ENCODE measurements at regions not wholly inside any gene's neighbourhood (a gene's known extent, or its start where the extent isn't known, plus 50 kb on each side); places are given as distances from the start of the nearest gene placed in this dataset.

DNA sequence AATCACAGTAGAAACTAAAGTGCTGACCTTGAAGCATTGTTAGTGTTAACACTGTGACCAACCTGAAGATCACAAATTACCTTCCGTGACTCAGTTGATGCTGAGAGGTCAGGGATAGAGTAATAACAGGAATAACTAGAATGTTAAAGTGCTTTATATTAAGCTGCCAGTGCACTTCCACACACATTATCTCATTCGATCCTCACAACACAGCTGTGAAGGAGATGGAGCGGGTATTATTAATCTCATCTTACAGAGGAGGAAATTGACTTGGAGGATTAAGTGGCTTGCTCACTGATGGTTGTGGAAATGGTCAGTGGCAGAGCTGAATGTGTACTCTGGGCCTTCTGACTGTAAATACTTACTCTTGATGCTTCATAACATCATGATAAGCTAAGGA, 252.5 kb upstream of the DMRT1 start:
- no peaks in the 10 kb centered on the region for H3K36me3 ChIP-seq (replicated peaks; ENCODE audit: control insufficient read depth, insufficient read depth, low read length)
- H3K27me3 ChIP-seq (ENCODE audit: control insufficient read depth, insufficient read depth, low read length), result no peaks in the 10 kb centered on the region
- no peak for DNase-seq
- no peak overlapping the region for H3K4me3 ChIP-seq (ENCODE audit: insufficient read depth, low read depth, low read length)

DNA sequence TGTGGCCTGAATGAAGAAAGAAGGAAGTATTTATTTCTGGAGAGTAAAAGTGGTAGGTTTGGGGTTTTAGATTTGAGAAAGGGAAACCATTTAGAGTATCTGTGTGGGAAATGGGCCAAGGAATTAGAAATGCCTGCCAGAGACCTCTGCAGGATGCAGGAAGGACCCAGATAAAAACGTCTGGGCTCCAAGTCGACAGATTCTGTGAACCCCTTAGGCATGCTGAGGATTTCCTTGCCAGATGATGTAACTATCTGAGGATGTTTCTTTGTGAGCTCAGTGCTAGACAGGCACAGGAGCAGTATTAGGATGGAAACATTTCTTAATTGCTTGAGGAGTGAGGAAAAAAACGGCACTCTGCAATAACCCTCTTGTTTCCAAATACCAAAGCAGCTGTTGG, 251.8 kb upstream of the DMRT1 start:
- H3K36me3 ChIP-seq (replicated peaks; ENCODE audit: control insufficient read depth, insufficient read depth, low read length), result no peaks in the 10 kb centered on the region
- H3K4me3 ChIP-seq (ENCODE audit: insufficient read depth, low read depth, low read length), result no peak overlapping the region
- DNase-seq, result no peak
- no peaks in the 10 kb centered on the region for H3K27me3 ChIP-seq (ENCODE audit: control insufficient read depth, insufficient read depth, low read length)

DNA sequence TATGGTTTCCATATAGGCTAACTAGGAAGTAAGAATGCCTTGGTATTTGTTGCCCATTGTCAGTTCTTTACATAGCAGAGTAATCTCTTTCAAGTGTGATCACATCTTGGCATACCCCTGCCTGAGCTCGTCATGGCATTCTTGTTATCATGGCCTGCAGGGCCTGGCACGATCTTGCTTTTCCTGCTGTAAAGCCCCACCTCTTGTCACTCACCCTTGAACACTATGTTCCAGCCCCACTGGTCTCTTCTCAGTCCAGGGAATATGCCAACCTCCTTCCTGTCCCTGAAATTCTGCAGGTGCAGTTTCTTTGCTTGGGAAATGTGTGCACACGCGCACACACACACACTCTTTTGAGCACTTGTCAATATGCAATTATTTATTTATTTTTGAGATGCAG, 250.2 kb upstream of the DMRT1 start:
- no peak overlapping the region for H3K4me3 ChIP-seq (ENCODE audit: insufficient read depth, low read depth, low read length)
- H3K36me3 ChIP-seq (replicated peaks; ENCODE audit: control insufficient read depth, insufficient read depth, low read length), result no peaks in the 10 kb centered on the region
- H3K27me3 ChIP-seq (ENCODE audit: control insufficient read depth, insufficient read depth, low read length), result no peaks in the 10 kb centered on the region
- DNase-seq, result no peak

DNA sequence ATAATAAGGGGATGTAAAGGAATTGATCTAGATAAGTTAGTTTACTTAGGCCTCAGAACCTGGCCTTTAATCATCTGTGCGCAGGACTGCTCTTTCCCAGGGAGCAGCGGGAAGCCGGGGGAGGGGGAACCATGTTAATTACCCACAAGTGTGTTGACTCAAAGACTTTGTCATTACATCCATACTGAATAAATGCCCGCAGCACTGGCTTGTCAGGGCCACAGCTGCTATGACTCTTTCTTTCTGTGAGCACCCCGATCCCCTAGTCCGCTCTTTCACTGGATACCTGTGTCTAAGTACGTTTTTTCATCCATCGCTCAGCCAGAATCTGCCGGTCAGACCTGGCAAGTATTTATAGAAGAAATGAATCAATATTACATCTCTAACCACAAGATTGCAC, 249.3 kb upstream of the DMRT1 start:
- no peak for DNase-seq
- no peaks in the 10 kb centered on the region for H3K27me3 ChIP-seq (ENCODE audit: control insufficient read depth, insufficient read depth, low read length)
- H3K36me3 ChIP-seq (replicated peaks; ENCODE audit: control insufficient read depth, insufficient read depth, low read length), result no peaks in the 10 kb centered on the region
- no peak overlapping the region for H3K4me3 ChIP-seq (ENCODE audit: insufficient read depth, low read depth, low read length)

DNA sequence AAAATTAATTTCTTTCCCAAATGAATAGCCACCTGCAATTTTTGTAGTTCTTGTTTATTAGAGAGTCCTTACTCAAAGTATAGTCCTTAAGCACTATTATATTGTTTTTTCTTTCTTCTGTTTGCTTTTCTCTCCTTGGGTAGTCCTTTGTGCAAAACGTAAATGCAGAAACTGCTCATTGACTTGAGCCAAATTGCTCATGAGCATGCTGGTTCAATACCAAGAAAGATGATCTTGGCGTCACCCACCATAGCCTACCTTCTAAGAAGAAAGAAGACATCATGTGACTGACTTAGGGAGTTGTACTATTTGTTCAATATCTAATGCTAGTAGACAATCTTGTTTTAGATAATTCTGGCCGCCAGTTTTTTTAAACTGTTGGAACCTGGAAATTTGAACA, 248.8 kb upstream of the DMRT1 start:
- Histone ChIP-seq H3K36me3 (replicated peaks; ENCODE audit: control insufficient read depth, insufficient read depth, low read length) (no peaks in the 10 kb centered on the region), H3K27me3 (ENCODE audit: control insufficient read depth, insufficient read depth, low read length) (no peaks in the 10 kb centered on the region), H3K4me3 (ENCODE audit: insufficient read depth, low read depth, low read length) (no peak overlapping the region)
- DNase-seq, result no peak

DNA sequence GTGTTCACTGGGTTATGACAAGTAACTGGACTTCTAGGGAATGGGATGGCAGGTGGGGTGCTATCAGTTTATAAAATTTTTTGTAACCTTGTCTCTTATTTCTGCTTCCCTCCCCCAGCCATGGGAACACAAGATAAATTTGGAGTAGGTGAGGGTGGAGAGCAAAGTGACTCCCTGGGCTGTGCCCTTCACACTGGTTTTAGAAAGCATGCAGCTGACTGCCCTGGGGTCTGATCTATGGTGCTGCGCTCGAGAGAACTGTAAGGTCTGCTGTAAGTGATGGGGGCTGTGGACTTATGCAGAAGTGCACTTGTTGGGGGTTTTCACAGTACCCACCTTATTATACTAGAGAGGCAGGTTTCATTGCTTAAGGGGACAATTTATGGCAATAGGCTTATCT, 247.7 kb upstream of the DMRT1 start:
- Histone ChIP-seq H3K36me3 (replicated peaks; ENCODE audit: control insufficient read depth, insufficient read depth, low read length) (no peaks in the 10 kb centered on the region), H3K4me3 (ENCODE audit: insufficient read depth, low read depth, low read length) (no peak overlapping the region), H3K27me3 (ENCODE audit: control insufficient read depth, insufficient read depth, low read length) (no peaks in the 10 kb centered on the region)
- no peak for DNase-seq

DNA sequence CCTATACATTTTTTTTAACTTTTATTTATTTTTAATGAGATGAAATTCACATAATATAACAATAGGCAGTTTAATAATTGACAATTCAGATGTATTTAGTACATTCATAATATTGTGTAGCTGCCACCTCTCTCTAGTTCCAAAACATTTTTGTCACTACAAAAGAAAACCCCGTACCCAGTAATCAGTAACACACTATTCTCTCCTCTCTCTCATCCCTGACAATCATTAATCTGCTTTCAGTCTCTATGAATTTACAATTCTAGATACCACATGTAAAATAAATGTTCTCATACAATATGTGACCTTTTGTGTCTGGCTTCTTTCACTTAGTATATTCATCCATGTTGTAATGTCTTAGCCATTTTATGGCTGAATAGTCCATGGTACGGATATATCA, 244.8 kb upstream of the DMRT1 start:
- DNase-seq, result no peak
- Histone ChIP-seq H3K36me3 (replicated peaks; ENCODE audit: control insufficient read depth, insufficient read depth, low read length) (no peaks in the 10 kb centered on the region), H3K27me3 (ENCODE audit: control insufficient read depth, insufficient read depth, low read length) (no peaks in the 10 kb centered on the region), H3K4me3 (ENCODE audit: insufficient read depth, low read depth, low read length) (no peak overlapping the region)

DNA sequence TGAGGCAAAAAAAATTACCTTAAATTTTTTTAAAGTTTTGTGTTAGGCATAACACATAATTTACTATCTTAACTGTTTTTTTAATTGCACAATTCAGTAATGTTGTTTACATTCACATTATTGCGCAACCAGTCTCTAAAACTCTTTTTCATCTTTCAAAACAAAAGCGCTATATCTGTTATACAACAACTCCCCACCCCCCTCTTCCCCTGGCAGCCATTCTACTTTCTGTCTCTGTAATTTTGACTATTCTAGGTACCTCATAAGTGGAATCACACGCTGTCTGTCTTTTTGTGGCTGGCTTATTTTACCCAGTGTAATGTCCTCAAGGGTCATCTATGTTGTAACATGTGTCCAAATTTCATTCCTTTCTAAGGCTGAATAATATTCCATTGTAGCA, 241.5 kb upstream of the DMRT1 start:
- no peak for DNase-seq
- Histone ChIP-seq H3K27me3 (ENCODE audit: control insufficient read depth, insufficient read depth, low read length) (no peaks in the 10 kb centered on the region), H3K4me3 (ENCODE audit: insufficient read depth, low read depth, low read length) (no peak overlapping the region), H3K36me3 (replicated peaks; ENCODE audit: control insufficient read depth, insufficient read depth, low read length) (no peaks in the 10 kb centered on the region)

DNA sequence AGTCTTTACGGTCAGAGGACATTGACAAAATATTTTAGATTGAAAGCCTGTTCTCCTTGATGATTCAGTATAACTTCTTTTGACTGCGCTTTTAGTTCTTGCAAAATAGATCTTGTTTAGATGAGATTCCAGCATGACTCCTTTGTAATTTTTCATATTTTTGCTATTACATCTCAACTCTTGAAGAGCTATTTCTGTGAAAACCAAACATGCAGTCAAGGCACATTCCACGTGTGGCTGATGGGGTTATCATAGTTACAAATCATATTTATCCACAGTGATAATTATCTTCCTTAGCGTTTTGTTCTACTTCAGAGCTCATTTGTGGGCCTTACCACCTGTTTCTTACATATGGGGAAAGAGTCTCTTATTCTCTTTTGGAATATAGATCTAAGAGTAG, 238.8 kb upstream of the DMRT1 start:
- no peak for DNase-seq
- Histone ChIP-seq H3K4me3 (ENCODE audit: insufficient read depth, low read depth, low read length) (no peak overlapping the region), H3K36me3 (replicated peaks; ENCODE audit: control insufficient read depth, insufficient read depth, low read length) (no peaks in the 10 kb centered on the region), H3K27me3 (ENCODE audit: control insufficient read depth, insufficient read depth, low read length) (no peaks in the 10 kb centered on the region)

DNA sequence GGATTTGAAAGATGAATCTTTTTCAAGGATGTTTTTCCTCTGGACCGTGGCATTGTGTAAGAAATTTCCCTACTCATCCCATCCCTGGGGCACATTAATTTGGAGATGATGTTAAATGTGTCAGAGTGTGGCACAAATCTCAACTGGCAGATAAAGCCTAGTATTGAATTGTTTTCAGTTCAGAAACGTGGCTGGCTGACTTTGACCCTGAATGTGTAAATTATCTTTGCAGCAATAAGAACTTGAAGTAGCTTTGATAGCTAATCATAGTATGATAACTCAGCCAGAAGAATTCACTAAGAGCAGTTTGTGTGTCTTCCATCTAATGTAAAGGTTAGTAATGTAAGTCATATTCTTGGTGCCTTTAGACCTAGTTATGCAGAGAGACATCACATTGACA, 238.4 kb upstream of the DMRT1 start:
- H3K27me3 ChIP-seq (ENCODE audit: control insufficient read depth, insufficient read depth, low read length), result no peaks in the 10 kb centered on the region
- H3K36me3 ChIP-seq (replicated peaks; ENCODE audit: control insufficient read depth, insufficient read depth, low read length), result no peaks in the 10 kb centered on the region
- no peak for DNase-seq
- no peak overlapping the region for H3K4me3 ChIP-seq (ENCODE audit: insufficient read depth, low read depth, low read length)

DNA sequence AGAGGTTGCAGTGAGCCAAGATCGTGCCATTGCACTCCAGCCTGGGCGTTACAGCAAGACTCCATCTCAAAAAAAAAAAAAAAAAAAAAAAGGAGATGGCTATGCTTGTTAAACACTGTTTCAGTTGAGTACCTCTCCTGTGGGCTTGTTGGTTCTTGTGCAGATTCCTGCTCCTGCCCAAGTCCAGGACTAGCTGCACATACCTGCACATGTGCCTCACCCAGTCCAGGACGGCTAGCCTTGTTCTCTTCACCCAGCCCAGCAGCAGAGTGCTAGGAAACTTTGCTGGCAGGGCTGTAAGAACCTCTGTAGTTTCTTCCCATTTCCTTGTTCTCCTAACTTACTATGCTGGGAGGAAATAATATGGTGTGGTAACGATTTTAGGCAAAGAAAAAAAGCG, 234.1 kb upstream of the DMRT1 start:
- no peak for DNase-seq
- H3K36me3 ChIP-seq (replicated peaks; ENCODE audit: control insufficient read depth, insufficient read depth, low read length), result no peaks in the 10 kb centered on the region
- H3K27me3 ChIP-seq (ENCODE audit: control insufficient read depth, insufficient read depth, low read length), result no peaks in the 10 kb centered on the region
- no peak overlapping the region for H3K4me3 ChIP-seq (ENCODE audit: insufficient read depth, low read depth, low read length)

DNA sequence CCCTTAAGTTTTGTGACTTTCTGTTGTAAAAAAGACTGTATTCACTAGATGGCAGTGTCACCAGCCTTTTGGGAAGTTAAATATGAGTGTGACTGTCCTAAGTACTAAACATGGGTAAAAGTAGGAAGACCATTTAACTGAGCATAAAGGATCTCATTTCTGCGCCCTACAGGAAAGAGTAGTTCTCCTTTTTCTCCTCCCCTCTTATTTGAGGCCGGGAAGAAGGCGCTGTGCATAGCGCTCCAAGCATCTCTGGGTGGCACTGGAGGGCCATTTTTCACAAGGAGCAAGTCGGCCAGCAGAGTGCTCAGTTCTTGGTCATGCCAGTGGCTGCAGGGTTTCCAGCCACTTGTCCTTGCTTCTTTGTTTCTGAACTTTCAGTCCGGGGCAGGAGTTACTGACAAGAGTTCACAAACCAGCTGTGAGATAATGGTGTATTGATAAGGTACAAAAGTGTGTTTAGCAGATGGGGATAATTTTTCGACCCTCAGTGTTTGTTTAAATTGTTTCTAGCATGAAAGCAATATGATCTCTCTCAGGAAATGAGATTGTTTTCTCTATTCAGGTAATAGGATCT, 227.6 kb upstream of the DMRT1 start:
- H3K27me3 ChIP-seq (ENCODE audit: control insufficient read depth, insufficient read depth, low read length), result no peaks in the 10 kb centered on the region
- H3K4me3 ChIP-seq (ENCODE audit: insufficient read depth, low read depth, low read length), result no peak overlapping the region

DNA sequence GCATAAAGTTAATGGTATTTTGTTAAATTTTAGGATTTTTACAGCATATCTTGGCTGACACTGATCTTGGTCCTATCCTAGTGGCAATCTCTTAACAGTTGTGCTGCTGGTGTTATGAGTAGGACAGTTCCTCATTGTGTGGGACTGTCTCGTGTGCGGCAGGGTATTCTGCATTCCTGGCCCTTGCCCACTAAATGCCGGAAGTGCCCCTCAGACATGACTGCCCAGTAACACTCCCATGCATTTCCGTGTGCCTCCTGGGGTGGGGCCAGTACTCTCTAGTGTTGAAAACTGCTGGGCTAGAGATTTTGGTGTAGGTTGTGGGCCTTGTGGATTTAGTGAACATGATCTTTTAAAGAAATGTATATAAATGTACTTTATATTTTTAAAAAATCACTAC, 227.1 kb upstream of the DMRT1 start:
- H3K4me3 ChIP-seq (ENCODE audit: insufficient read depth, low read depth, low read length), result no peak overlapping the region
- H3K36me3 ChIP-seq (replicated peaks; ENCODE audit: control insufficient read depth, insufficient read depth, low read length), result no peaks in the 10 kb centered on the region
- no peak for DNase-seq
- no peaks in the 10 kb centered on the region for H3K27me3 ChIP-seq (ENCODE audit: control insufficient read depth, insufficient read depth, low read length)

More for the DNA sequence above, 227.6 kb upstream of the DMRT1 start:
- DNase-seq, result peak; percentile 73
- H3K36me3 ChIP-seq (replicated peaks; ENCODE audit: control insufficient read depth, insufficient read depth, low read length), result no peaks in the 10 kb centered on the region

DNA sequence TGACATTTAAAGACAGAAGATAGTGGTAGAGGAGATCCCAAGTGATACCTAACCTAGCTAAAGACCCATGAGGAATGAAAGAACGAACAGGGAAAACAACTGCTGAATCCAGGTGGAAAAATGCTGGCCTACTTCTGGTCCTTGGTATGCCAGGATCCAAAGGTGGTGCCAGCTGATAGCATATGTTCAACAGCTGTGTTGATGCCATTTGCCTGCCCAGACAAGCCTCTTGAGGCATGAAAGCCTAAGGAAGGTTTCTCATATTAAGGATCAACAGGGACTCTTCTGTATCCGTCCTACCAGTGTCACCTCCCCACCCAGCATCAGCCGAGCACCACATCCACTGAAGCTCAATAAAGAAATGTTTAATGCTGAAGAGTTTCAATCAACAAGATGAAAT, 225.7 kb upstream of the DMRT1 start:
- DNase-seq, result no peak
- H3K36me3 ChIP-seq (replicated peaks; ENCODE audit: control insufficient read depth, insufficient read depth, low read length), result no peaks in the 10 kb centered on the region
- H3K27me3 ChIP-seq (ENCODE audit: control insufficient read depth, insufficient read depth, low read length), result no peaks in the 10 kb centered on the region
- H3K4me3 ChIP-seq (ENCODE audit: insufficient read depth, low read depth, low read length), result no peak overlapping the region

DNA sequence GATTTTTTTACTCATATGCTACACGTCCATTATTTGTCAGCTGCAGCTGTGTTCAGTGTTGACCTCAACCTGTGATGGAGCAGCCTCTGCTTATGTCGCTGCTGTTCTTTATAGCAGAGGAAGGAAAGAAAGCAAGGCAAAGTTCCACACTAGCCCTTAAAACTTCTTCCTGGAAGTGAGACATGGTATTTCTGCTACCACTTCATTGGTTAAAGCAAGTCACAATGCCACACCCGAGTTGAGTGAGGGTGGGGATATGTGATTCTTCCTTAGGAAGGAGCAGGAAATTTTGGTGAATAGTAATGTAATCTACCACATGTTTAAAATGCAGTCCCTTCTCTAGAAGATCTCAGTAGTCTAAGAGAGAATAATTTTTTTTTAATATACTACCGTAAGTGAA, 224.8 kb upstream of the DMRT1 start:
- Histone ChIP-seq H3K27me3 (ENCODE audit: control insufficient read depth, insufficient read depth, low read length) (no peaks in the 10 kb centered on the region), H3K4me3 (ENCODE audit: insufficient read depth, low read depth, low read length) (no peak overlapping the region), H3K36me3 (replicated peaks; ENCODE audit: control insufficient read depth, insufficient read depth, low read length) (no peaks in the 10 kb centered on the region)
- no peak for DNase-seq

DNA sequence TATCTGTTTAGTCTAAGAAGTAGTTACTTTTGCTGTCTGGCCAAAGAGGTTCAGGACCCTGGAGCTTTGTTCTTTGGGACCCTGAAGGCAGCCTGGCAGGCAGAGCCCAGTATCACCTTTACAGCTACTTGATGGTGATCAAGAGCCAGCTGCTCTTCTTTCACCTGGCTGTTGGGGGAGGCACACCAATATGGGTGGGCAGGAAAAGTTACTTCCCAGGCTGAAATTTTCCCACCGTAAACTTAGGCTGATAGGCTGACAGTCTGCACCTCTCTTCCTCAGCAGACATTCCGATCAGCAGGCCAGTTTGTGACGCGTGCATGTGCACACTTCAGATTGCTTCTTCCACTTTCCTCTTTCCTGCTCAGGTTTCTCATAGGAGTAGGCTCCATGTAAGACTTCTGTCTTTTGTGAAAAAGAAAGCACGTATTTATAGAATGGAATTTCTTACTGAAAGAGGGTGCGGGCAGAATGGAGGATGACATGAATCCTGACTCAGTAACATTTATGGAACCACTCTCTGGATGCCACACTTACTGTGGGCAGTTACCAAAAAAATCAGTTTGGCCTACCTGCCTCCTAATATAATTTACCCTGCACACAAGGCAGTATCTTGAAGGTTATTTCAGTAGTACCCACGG, 223.9 kb upstream of the DMRT1 start:
- H3K36me3 ChIP-seq (replicated peaks; ENCODE audit: control insufficient read depth, insufficient read depth, low read length), result no peaks in the 10 kb centered on the region
- H3K27me3 ChIP-seq (ENCODE audit: control insufficient read depth, insufficient read depth, low read length), result no peaks in the 10 kb centered on the region
- DNase-seq, result no peak
- H3K4me3 ChIP-seq (ENCODE audit: insufficient read depth, low read depth, low read length), result no peak overlapping the region

Data from H7 (cell line).